Astrocyte of the spinal cord (primary cell): ENCODE measurements at regions not wholly inside any gene's neighbourhood (a gene's known extent, or its start where the extent isn't known, plus 50 kb on each side); places are given as distances from the start of the nearest gene placed in this dataset.

Experiments
- DNase-seq: peaks from one replicate; pipeline ENCODE4 v3.0.0; 2011; ENCODE audit warnings: low read depth, low spot score
- H3K4me3 ChIP-seq: 2 replicates; pipeline ENCODE4 v1.5.1; 2011; ENCODE audit warnings: low read depth, mild to moderate bottlenecking, low read length, moderate library complexity
- in situ Hi-C: cut with HindIII; loops from 2 replicates; pipeline ENCODE4 v1.10.0; 2017; ENCODE audit warnings: low sequenced_read_pairs
- TF ChIP-seq, protein P1 (sequence below): IDR thresholded peaks from 2 replicates; pipeline ENCODE4 v1.5.1; 2012; ENCODE audit warnings: low read depth, mild to moderate bottlenecking, low read length, inconsistent platforms

- no peak overlapping the region for H3K4me3 ChIP-seq
- TF ChIP-seq, protein P1, sequence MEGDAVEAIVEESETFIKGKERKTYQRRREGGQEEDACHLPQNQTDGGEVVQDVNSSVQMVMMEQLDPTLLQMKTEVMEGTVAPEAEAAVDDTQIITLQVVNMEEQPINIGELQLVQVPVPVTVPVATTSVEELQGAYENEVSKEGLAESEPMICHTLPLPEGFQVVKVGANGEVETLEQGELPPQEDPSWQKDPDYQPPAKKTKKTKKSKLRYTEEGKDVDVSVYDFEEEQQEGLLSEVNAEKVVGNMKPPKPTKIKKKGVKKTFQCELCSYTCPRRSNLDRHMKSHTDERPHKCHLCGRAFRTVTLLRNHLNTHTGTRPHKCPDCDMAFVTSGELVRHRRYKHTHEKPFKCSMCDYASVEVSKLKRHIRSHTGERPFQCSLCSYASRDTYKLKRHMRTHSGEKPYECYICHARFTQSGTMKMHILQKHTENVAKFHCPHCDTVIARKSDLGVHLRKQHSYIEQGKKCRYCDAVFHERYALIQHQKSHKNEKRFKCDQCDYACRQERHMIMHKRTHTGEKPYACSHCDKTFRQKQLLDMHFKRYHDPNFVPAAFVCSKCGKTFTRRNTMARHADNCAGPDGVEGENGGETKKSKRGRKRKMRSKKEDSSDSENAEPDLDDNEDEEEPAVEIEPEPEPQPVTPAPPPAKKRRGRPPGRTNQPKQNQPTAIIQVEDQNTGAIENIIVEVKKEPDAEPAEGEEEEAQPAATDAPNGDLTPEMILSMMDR, result no peak
- in situ Hi-C loops, result no loop called here
- no peak for DNase-seq
Observed at GRCh38 chr12:125491553-125491952, 426.3 kb downstream of the AACS start.

DNA sequence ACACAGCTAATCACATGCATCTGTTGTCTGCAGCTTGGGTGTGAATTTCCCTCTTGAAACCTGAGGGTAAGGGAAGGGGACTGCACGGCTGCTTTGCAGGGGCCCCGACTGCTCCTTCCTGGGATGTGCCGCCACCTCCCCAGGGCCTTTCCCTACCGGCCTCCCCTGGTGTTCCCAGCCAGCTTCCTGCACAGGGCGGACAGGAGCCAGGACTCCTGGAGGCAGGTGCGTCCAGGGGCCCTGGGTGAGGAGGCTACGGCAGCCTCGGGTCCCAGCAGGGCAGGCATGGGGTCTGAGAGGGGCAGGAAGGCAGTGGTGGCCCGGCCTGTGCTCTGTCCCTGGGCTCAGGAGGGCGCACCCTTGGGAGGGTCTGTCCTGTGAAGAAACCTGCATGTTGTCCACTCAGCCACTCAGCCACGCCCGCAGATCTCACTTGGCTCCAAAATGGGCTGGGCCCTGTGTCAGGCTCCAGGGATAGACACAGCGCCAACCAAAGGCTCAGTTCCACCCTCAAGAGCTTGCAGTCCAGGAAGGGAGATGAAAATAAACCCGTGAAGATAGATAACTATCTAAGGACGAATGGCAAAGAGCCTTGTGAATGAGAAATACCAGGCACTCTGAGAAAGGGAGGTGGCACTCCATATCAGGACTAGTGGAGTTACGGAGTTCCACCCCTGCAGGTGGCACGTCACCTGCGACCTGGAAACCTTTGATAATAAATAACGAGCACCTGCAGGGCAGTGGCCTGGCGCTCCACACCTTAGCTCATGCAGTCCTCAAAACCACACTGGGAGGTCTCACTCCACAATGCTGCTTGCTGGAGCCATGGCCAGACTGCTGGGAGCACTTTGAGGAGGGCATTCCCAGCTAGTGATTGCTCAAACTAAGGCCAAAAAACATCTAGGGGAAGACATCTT is 427.4 kb downstream of the AACS start:
- DNase-seq, result no peak
- TF ChIP-seq, protein P1, result no peak
- in situ Hi-C loops, result no loop called here
- no peak overlapping the region for H3K4me3 ChIP-seq

- TF ChIP-seq, protein P1, result no peak
- DNase-seq, result no peak
- in situ Hi-C loops, result no loop called here
- H3K4me3 ChIP-seq, result no peak overlapping the region
Observed at GRCh38 chr12:125493704-125494308, 428.6 kb downstream of the AACS start.

DNA sequence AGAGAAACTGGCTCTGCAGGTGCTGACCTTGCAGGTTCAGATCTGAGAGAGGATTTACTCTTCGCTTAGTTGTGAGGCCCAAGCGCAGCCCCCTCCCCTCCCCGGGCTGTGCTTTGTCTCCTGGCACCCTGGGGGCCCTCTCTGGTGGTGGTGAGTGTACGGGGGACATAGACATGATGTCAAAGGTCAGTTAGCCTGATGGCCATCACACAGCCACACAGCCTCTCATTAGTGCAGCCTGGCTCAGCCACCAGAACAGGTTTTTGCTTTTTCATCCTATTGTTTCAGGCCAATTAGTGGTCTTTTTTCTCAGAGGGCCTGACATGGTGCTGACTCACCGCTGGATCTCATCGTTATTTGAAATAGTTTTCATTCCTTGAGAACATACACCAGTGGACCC is 437.9 kb downstream of the AACS start:
- no peak overlapping the region for H3K4me3 ChIP-seq
- in situ Hi-C loops, result no loop called here
- TF ChIP-seq, protein P1, result no peak
- DNase-seq, result no peak

DNA sequence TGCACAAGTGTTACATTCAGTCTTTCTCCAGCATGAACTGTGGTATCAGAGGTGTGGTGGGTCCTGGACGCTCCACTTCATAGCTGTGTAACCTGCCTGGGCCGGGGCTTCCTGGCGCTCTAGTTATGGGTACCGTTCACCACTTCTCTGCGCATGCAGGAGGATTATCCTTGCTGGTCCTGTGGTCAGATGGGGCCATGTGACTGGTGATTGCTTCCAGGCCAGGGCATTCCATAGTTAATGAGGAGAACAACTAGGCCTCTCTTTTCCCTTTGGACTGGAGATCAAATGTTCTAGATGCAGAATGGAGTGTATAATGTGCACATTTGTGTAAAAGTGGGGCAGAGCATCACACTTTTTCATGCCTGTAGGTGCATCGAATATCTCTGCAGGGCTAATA is 444.0 kb downstream of the AACS start:
- H3K4me3 ChIP-seq, result no peak overlapping the region

GRCh38 chr12:125512541-125513298 is 447.5 kb downstream of the AACS start:
- TF ChIP-seq, protein P1, result no peak
- H3K4me3 ChIP-seq, result no peak overlapping the region
- no peak for DNase-seq
- in situ Hi-C loops, result no loop called here

More for the DNA sequence above, 444.0 kb downstream of the AACS start:
- DNase-seq, result no peak
- in situ Hi-C loops, result no loop called here
- TF ChIP-seq, protein P1, result no peak
